ENCODE measurements at regions not wholly inside any gene's neighbourhood (a gene's known extent, or its start where the extent isn't known, plus 50 kb on each side); places are given as distances from the start of the nearest gene placed in this dataset.

- no peak for DNase-seq (ENCODE audit: low read depth)
- TF ChIP-seq, protein P1, sequence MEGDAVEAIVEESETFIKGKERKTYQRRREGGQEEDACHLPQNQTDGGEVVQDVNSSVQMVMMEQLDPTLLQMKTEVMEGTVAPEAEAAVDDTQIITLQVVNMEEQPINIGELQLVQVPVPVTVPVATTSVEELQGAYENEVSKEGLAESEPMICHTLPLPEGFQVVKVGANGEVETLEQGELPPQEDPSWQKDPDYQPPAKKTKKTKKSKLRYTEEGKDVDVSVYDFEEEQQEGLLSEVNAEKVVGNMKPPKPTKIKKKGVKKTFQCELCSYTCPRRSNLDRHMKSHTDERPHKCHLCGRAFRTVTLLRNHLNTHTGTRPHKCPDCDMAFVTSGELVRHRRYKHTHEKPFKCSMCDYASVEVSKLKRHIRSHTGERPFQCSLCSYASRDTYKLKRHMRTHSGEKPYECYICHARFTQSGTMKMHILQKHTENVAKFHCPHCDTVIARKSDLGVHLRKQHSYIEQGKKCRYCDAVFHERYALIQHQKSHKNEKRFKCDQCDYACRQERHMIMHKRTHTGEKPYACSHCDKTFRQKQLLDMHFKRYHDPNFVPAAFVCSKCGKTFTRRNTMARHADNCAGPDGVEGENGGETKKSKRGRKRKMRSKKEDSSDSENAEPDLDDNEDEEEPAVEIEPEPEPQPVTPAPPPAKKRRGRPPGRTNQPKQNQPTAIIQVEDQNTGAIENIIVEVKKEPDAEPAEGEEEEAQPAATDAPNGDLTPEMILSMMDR (IDR thresholded peaks at IDR 0.05; ENCODE audit: low read length, missing control alignments), result no peak
- no peak overlapping the region for H3K4me3 ChIP-seq (replicated peaks; ENCODE audit: low read depth, low read length)
Observed at GRCh38 chr2:167602122-167602521, 645.3 kb downstream of the STK39 start.

GRCh38 chr2:167599219-167599618, 648.2 kb downstream of the STK39 start:
- TF ChIP-seq, protein P1 (IDR thresholded peaks at IDR 0.05; ENCODE audit: low read length, missing control alignments), result no peak
- no peak overlapping the region for H3K4me3 ChIP-seq (replicated peaks; ENCODE audit: low read depth, low read length)
- no peak for DNase-seq (ENCODE audit: low read depth)

DNA sequence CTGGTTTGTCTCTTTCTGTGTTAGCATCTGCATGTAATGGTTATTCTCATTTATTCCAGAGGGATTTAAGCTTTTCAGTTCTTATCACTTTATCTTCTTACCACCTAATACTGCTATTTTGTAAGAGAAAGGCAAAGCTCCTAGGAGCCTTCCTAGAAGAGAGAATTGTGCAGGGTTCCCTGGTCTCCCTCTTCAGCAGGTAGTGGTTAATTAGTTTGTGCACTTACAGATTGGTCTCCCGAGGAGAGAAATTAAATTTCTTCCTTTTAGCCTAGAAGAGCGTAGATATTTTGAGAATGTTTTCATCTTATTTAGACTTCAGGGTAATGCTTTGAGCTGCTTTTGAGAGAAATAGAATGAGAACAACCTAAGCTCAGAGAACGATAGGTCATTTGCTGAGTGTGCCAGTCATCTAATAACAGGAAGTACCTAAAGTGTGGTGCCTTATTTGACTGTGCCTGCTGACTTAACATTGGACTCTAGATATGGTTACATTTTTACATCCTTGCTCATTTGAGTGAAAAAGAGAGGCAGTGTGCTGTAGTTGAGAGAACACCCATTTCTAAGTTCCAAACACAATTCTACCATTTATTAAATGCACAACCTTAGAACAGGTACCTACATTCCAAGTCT, 651.4 kb downstream of the STK39 start:
- DNase-seq (ENCODE audit: low read depth), result no peak
- H3K4me3 ChIP-seq (replicated peaks; ENCODE audit: low read depth, low read length), result no peak overlapping the region
- TF ChIP-seq, protein P1 (IDR thresholded peaks at IDR 0.05; ENCODE audit: low read length, missing control alignments), result no peak

GRCh38 chr2:167595021-167595420, 652.4 kb downstream of the STK39 start:
- TF ChIP-seq, protein P1 (IDR thresholded peaks at IDR 0.05; ENCODE audit: low read length, missing control alignments), result no peak
- DNase-seq (ENCODE audit: low read depth), result no peak
- H3K4me3 ChIP-seq (replicated peaks; ENCODE audit: low read depth, low read length), result no peak overlapping the region

GRCh38 chr2:167592441-167592840, 655.0 kb downstream of the STK39 start:
- TF ChIP-seq, protein P1 (IDR thresholded peaks at IDR 0.05; ENCODE audit: low read length, missing control alignments), result no peak
- no peak for DNase-seq (ENCODE audit: low read depth)
- H3K4me3 ChIP-seq (replicated peaks; ENCODE audit: low read depth, low read length), result no peak overlapping the region

DNA sequence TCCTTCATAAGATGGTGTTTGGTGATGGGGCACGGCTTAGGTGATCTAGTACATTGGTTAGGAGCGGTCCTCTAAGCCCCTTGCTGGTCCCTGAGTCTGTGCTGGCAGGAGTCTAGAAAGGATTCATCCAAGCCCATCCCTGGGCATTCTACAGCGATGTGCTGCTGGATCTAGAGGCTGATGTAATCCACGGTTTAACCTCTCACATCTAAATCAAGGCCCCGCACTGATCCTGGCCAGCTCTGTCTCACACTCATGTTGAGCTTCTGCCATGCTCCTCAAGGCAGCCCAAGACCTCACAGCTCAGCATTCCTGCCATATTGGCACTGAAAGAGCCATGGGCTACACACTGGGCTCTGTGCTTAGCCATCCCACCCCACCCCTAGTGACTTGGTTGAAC, 664.8 kb downstream of the STK39 start:
- TF ChIP-seq, protein P1 (IDR thresholded peaks at IDR 0.05; ENCODE audit: low read length, missing control alignments), result no peak
- DNase-seq (ENCODE audit: low read depth), result no peak

GRCh38 chr2:167581961-167582574, 665.3 kb downstream of the STK39 start:
- TF ChIP-seq, protein P1 (IDR thresholded peaks at IDR 0.05; ENCODE audit: low read length, missing control alignments), result no peak
- no peak for DNase-seq (ENCODE audit: low read depth)
- no peak overlapping the region for H3K4me3 ChIP-seq (replicated peaks; ENCODE audit: low read depth, low read length)

More for the DNA sequence above, 664.8 kb downstream of the STK39 start:
- H3K4me3 ChIP-seq (replicated peaks; ENCODE audit: low read depth, low read length), result no peak overlapping the region
